Activated T-cell treated with anti-CD3 and anti-CD28 coated beads, Interleukin-2, amount 50 U/mL, for 72 hours (primary cell): ENCODE measurements at regions not wholly inside any gene's neighbourhood (a gene's known extent, or its start where the extent isn't known, plus 50 kb on each side); places are given as distances from the start of the nearest gene placed in this dataset.

Experiments used
- ATAC-seq, 2 donors: fragments of 150-1000 bp; cut with Tn5 transposase; replicated peaks in 1 of 2; 2 replicates each; pipeline ENCODE4 v1.10.0; 2021; ENCODE audit warnings: moderate library complexity in 2 of 2, mild to moderate bottlenecking in 1 of 2
- DNase-seq, 2 donors: peaks; one replicate each; pipeline ENCODE4 v3.0.0; 2021 to 2022; ENCODE audit warnings: mixed read lengths in 1 of 2
- H3K27ac Mint-ChIP-seq: one replicate; pipeline ENCODE4 v1.8.0; 2022; ENCODE audit warnings: mild to moderate bottlenecking, moderate library complexity, mixed read lengths
- H3K27me3 Mint-ChIP-seq: one replicate; pipeline ENCODE4 v1.8.0; 2022; ENCODE audit warnings: low read depth, mixed read lengths
- H3K36me3 Mint-ChIP-seq, 2 donors: one replicate each; pipeline ENCODE4 v1.8.0; 2022; ENCODE audit warnings: mixed read lengths in 2 of 2, mild to moderate bottlenecking in 1 of 2; ENCODE audit not compliant: insufficient read depth in 2 of 2
- H3K4me1 Mint-ChIP-seq: one replicate; pipeline ENCODE4 v1.8.0; 2022; ENCODE audit warnings: low read depth, mixed read lengths
- H3K4me3 Mint-ChIP-seq, 2 donors: one replicate each; pipeline ENCODE4 v1.8.0; 2022; ENCODE audit warnings: mild to moderate bottlenecking in 2 of 2, mixed read lengths in 2 of 2, moderate library complexity in 2 of 2
- H3K9me3 Mint-ChIP-seq, 2 donors: one replicate each; pipeline ENCODE4 v1.8.0; 2022; ENCODE audit warnings: mixed read lengths in 2 of 2

DNA sequence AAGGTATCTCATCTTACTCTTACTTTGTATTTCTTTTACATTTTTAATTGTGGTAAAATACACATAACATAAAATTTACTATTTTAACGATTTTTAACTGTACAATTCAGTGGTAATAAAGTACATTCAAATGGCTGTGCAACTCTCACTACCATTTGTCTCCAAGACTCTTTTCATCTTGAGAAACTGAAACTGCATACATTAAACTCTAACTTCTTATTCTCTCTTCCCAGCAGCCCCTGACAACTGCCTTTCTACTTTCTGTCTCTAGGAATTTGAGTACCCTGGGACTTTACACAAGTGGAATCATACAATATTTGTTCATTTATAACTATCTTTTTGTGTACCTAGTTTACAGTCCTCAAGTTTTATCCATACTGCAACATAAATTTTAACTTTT, 725.8 kb upstream of the KIRREL3 start:
- Mint-ChIP-seq H3K4me1 (no peaks in the 10 kb centered on the region), H3K36me3 (no peaks in the 10 kb centered on the region), H3K9me3 (peaks cover 0 to 2% of the 10 kb centered on the region in 2 donors), H3K27ac (peak overlapping the region; percentile 6), H3K27me3 (no peaks in the 10 kb centered on the region), H3K4me3 (no peak overlapping the region)
- no peak for ATAC-seq
- no peak for DNase-seq

DNA sequence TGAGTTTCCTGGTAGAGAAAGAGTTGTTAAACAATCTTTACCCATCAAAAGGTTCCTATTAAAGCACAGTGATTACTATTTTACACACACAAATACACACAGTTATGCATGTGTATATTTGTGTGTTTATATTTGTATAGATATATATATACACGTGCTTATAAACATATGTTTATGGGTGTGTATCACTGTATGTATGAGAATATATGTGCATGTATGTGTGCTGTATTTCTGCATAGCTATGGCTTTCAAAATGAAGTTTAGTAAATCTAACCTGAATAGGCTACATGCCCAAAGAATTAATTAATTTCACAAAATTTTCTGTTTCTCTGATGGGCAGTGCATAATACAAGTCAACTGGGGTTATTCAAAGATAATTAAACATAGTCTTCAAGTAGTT, 723.1 kb upstream of the KIRREL3 start:
- ATAC-seq: no peak
- Mint-ChIP-seq H3K36me3 (no peaks in the 10 kb centered on the region), H3K27me3 (no peaks in the 10 kb centered on the region), H3K4me1 (no peaks in the 10 kb centered on the region), H3K9me3 (peaks cover 0 to 2% of the 10 kb centered on the region in 2 donors), H3K27ac (no peak overlapping the region), H3K4me3 (no peak overlapping the region)
- no peak for DNase-seq

DNA sequence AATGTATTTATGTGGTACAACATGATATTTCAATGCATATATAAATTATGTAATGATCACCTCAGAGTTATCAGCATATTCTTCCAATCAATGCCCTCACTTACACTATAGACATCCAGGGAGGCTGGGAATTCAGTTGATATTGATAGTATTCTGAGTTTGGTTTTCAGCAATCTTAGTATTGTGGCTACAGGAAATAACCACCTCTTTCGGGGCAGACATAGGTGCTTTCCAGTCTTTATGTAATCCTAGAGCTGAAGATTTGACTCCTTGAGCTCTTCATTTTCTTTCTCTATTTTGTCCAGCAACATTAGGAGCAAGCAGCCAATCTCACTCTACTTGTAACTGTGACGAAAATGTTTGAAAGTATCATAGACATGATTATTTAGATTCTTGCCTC, 712.7 kb upstream of the KIRREL3 start:
- Mint-ChIP-seq H3K27ac (no peak overlapping the region), H3K9me3 (no peaks in the 10 kb centered on the region), H3K4me3 (no peak overlapping the region), H3K4me1 (no peaks in the 10 kb centered on the region), H3K27me3 (no peaks in the 10 kb centered on the region), H3K36me3 (no peaks in the 10 kb centered on the region)
- no peak for ATAC-seq
- DNase-seq: no peak

DNA sequence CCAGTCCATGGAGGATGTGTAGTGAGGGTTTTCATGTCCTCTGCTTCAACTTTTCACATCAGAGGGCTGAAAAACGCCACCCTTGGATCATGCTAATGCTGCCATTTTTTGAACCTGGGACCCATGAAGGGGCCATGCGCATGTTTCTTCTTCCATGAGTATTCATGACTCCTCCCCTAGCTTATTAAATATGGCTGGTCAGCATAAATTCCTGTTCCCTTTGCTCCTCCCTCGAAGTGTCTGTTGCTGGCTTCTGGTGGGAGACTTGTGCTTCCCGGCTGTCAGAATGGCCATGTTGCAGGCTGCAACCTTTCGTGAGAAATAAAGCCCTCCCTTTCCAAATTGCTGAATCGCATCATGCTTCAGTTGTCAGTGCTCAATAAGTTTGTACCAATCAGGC, 711.2 kb upstream of the KIRREL3 start:
- no peak for DNase-seq
- no peaks in the 10 kb centered on the region for H3K4me1 Mint-ChIP-seq
- H3K27ac Mint-ChIP-seq: no peak overlapping the region
- no peaks in the 10 kb centered on the region for H3K36me3 Mint-ChIP-seq
- ATAC-seq: no peak
- peaks cover 0 to 1% of the 10 kb centered on the region in 2 donors for H3K9me3 Mint-ChIP-seq
- no peaks in the 10 kb centered on the region for H3K27me3 Mint-ChIP-seq
- no peak overlapping the region for H3K4me3 Mint-ChIP-seq

DNA sequence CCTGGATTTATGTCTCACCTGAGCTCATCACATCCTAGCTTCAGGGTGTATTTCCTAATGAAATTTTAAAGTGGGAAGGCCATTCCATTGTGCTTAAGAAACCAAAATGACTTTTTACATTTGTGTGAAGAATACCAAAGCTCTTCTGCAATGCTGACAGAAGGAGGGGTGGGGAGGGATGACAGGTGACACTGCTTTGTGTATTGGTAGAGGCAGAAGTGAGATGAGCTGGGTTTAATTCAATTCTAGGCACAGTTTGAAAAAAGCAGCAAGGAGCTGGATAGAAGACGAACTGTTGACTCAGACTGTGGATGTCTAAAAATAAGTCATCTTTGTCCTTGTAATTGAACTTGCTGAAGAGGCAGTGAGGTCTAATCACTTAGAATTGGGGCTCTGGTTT, 710.3 kb upstream of the KIRREL3 start:
- no peak overlapping the region for H3K4me3 Mint-ChIP-seq
- no peaks in the 10 kb centered on the region for H3K4me1 Mint-ChIP-seq

DNA sequence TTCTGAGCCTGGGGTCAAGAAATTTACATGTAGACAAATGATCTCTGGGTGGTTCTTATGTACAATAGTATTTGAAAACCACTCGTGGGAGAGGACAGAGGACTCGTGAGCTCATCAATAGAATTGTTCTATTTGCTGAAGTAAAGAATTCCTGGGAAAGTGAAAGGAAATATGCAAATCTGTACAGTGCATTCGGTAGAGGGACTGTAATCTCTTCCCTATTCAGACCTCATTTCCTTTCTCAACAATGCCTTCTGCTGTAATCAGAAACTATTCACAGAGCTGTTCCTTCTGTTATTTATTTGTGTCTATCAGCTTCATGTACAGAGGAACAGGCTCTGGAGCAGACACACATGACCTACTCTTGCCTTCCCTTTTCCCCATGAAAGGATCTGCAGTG, 709.4 kb upstream of the KIRREL3 start:
- Mint-ChIP-seq H3K4me1 (no peaks in the 10 kb centered on the region), H3K36me3 (no peaks in the 10 kb centered on the region), H3K9me3 (peaks cover 0 to 1% of the 10 kb centered on the region in 2 donors), H3K27ac (no peak overlapping the region), H3K4me3 (no peak overlapping the region), H3K27me3 (no peaks in the 10 kb centered on the region)
- DNase-seq (no peak), ATAC-seq (no peak)

More for the DNA sequence above, 710.3 kb upstream of the KIRREL3 start:
- H3K36me3 Mint-ChIP-seq: no peaks in the 10 kb centered on the region
- DNase-seq (no peak), ATAC-seq (no peak)
- peaks cover 0 to 1% of the 10 kb centered on the region in 2 donors for H3K9me3 Mint-ChIP-seq
- H3K27ac Mint-ChIP-seq: no peak overlapping the region
- no peaks in the 10 kb centered on the region for H3K27me3 Mint-ChIP-seq

DNA sequence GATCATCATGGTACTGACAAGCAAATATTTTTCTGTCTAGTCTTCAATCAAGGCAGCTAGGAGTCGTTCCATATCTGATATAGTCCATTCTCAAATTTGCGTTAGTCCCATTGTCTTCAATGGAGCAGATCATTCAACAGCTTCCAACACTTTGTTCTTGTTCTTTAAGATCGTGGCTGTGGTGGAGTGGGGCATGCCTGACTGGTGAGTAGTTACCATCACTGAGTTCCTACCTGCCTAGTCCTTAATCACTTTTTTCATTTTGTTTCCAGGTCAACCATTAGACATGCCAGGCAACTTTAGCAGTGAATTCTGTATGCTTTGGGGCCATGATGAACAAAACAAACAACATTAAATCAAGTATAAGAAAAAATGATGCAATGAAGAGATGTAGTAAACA, 693.1 kb upstream of the KIRREL3 start:
- H3K27ac Mint-ChIP-seq: no peak overlapping the region
- no peaks in the 10 kb centered on the region for H3K4me1 Mint-ChIP-seq
- no peak overlapping the region for H3K4me3 Mint-ChIP-seq
- peaks cover 0 to 7% of the 10 kb centered on the region in 2 donors for H3K9me3 Mint-ChIP-seq
- H3K36me3 Mint-ChIP-seq: no peaks in the 10 kb centered on the region
- no peaks in the 10 kb centered on the region for H3K27me3 Mint-ChIP-seq
- DNase-seq (no peak), ATAC-seq (no peak)

DNA sequence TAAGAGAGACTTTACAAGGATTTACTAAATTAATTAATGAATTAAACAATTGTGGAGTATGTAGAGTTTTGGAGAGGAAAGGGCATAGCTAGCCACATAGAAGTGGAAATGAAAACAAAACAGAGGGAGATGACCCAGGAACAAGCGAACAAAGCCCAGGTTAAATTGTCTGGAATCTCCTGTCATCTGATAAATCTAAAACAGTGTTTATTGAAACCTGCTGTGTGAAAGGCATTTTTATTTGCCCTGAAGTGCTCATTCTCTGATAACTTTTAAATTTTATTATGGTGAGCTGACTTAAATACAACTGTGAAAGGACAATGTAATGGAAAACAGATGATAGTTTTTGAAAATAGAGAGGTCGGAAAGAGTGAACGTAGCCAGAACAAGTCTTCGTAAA, 682.8 kb upstream of the KIRREL3 start:
- Mint-ChIP-seq H3K4me1 (no peaks in the 10 kb centered on the region), H3K4me3 (no peak overlapping the region), H3K36me3 (no peaks in the 10 kb centered on the region), H3K27me3 (no peaks in the 10 kb centered on the region), H3K27ac (no peak overlapping the region), H3K9me3 (no peaks in the 10 kb centered on the region)
- ATAC-seq (no peak), DNase-seq (no peak)

DNA sequence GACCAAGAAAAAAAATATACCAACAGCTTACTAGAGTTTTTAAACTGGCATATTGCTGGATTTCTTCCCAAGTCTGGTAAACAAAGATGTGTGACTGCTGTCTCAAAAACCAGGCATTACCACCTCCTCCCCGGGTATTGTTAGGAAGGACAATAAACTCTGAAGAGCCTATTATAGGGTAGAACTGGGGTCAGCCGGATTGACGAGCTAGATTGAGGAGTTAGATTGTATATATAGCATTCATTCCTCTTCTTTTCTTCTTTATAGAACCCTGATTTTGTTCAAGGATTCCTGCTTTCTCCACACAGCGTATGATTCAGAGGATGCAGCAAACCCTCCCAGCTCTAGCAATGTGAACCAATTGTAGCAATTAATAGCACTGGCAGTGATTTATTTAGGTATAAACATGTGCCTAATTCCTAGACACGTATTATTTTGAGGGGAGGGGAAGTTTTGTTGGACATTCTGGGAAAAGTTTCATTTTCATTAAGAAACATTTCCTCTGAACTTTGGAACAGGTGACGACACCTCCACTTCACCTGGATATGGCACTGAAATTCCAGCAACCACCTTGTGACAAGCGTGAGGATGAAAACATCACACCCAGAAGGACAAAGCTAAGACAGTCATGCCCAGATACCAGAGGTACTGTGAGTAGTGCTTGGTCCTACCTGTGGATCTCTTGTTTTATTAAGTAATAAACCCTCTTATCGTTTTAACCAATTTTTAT, 679.4 kb upstream of the KIRREL3 start:
- Mint-ChIP-seq H3K4me3 (no peak overlapping the region), H3K27ac (no peak overlapping the region), H3K4me1 (no peaks in the 10 kb centered on the region), H3K9me3 (no peaks in the 10 kb centered on the region), H3K27me3 (no peaks in the 10 kb centered on the region), H3K36me3 (no peaks in the 10 kb centered on the region)
- no peak for DNase-seq
- no peak for ATAC-seq

DNA sequence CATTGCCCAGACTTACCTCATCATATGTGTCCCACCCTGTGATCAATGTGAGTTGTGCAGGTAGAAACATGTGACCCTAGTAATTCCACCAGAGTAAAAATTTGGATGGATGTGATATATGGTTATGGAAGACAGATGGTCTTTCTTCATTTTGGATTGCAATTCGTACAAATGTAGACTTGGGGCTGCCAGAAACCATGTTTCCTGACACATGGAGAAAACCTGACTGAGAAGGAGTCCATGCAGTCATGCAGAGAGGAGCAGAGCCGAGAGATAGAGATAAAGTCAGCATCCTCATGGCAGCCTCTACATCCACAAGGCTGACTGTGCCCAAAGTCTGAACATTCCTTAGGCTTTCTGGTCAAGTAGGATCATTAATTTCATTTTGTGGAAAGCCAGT, 678.1 kb upstream of the KIRREL3 start:
- ATAC-seq: no peak
- no peak for DNase-seq
- no peak overlapping the region for H3K4me3 Mint-ChIP-seq
- no peaks in the 10 kb centered on the region for H3K27me3 Mint-ChIP-seq
- H3K27ac Mint-ChIP-seq: no peak overlapping the region
- H3K9me3 Mint-ChIP-seq: no peaks in the 10 kb centered on the region
- H3K4me1 Mint-ChIP-seq: no peaks in the 10 kb centered on the region
- no peaks in the 10 kb centered on the region for H3K36me3 Mint-ChIP-seq

DNA sequence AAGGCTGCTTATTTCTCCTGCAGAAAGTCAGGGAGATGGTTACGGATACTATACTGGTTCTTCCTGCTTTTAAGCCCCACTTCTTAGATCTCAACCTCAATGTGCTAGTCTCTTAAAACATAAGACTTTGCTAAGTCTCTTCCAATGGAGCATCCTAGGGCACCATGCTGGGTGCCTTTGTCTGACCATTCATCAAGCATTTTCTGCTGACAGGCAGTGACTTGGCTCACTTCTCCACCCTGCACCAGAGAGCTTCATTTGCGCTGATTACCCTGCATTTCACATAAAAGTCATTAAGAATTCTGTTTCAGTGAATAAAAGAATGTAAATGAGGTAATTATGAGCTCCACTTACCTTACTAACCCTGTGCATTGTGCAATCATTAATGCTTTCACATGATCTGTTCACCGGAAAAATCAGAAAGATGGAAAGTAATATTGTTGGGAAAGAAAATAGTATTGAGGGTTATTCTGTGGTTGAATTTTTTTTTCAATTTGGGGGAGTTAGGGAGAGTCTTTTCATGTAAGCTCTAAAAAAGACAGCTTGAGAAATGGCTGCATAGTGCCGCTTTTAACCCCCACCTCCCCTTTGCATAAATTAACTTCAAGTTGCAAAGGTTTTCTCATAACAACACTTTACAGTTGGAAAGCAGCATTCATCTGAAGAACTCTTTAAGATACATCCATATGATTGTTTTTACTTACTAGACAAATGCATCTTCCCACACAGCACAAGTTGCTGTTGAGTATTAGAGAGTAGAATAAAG, 677.3 kb upstream of the KIRREL3 start:
- no peak overlapping the region for H3K4me3 Mint-ChIP-seq
- no peak overlapping the region for H3K27ac Mint-ChIP-seq
- DNase-seq: no peak
- H3K4me1 Mint-ChIP-seq: no peaks in the 10 kb centered on the region
- no peaks in the 10 kb centered on the region for H3K9me3 Mint-ChIP-seq
- no peaks in the 10 kb centered on the region for H3K36me3 Mint-ChIP-seq
- no peaks in the 10 kb centered on the region for H3K27me3 Mint-ChIP-seq
- ATAC-seq: no peak

DNA sequence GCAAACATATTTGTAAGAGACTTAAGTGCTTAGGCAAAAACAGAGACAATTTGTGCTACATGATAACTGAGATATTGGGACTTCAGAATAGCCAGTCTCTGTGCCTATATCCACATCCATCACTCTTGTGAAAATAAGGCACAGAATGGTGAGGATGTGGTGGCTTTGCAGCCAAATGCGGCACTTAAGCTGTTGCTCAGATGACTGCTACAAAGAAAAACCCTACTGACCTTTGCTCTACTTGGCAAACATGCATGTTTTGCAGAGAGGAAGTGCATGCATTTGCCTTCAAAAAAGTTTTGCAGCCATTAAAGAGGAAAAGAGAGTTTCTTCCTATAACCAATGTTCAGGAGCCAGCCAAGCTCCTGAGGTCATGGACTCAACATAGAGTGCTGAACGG, 675.0 kb upstream of the KIRREL3 start:
- Mint-ChIP-seq H3K9me3 (no peaks in the 10 kb centered on the region), H3K36me3 (no peaks in the 10 kb centered on the region), H3K4me3 (no peak overlapping the region), H3K27ac (no peak overlapping the region), H3K27me3 (no peaks in the 10 kb centered on the region), H3K4me1 (no peaks in the 10 kb centered on the region)
- DNase-seq (no peak), ATAC-seq (no peak)

DNA sequence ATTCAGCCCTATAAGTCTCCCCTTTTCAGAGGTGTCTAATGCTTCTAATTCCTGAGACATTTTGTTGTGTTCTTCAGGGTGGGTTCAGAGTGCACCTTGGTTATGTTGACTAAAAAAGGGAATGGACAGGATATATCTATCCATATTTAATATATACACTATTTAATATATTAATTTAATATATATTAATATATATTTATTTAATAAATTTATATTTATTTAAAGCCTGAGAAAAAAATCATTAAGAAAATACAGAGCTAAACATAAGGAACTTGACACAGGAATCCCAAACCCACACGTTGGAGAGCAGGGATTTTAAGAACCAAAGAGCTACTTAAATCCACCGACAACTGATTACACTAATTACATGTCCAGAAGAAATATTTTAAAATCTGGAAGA, 674.2 kb upstream of the KIRREL3 start:
- no peak overlapping the region for H3K27ac Mint-ChIP-seq
- ATAC-seq (no peak), DNase-seq (no peak)
- H3K27me3 Mint-ChIP-seq: no peaks in the 10 kb centered on the region
- H3K4me1 Mint-ChIP-seq: no peaks in the 10 kb centered on the region
- H3K4me3 Mint-ChIP-seq: no peak overlapping the region
- no peaks in the 10 kb centered on the region for H3K9me3 Mint-ChIP-seq
- no peaks in the 10 kb centered on the region for H3K36me3 Mint-ChIP-seq
